ENCODE measurements at regions not wholly inside any gene's neighbourhood (a gene's known extent, or its start where the extent isn't known, plus 50 kb on each side); places are given as distances from the start of the nearest gene placed in this dataset.

- Histone ChIP-seq H3K27ac (ENCODE audit: extremely low read depth, low read depth, low read length) (no peak overlapping the region; the same call in 2 of the 3 replicates), H3K27me3 (ENCODE audit: control insufficient read depth in 2 of 2, insufficient read depth in 2 of 2, low read length in 2 of 2) (no peaks in the 10 kb centered on the region), H3K4me1 (replicated peaks in 1 of 2; ENCODE audit: control insufficient read depth in 2 of 2, insufficient read depth in 2 of 2, low read length in 2 of 2) (peaks cover 0 to 11% of the 10 kb centered on the region in 2 experiments; a peak in 4 of 5 replicates), H4K20me1 (replicated peaks; ENCODE audit: control insufficient read depth, insufficient read depth, low read length) (no peaks in the 10 kb centered on the region), H3K79me2 (ENCODE audit: control insufficient read depth, insufficient read depth, low read length) (no peaks in the 10 kb centered on the region), H3K9ac (ENCODE audit: insufficient read depth in 1 of 2, low read depth in 2 of 2, low read length in 2 of 2) (no peak overlapping the region), H3K9me3 (replicated peaks; ENCODE audit: control insufficient read depth, insufficient read depth, low read depth, low read length) (no peaks in the 10 kb centered on the region), H2AFZ (ENCODE audit: low read depth, low read length) (peak overlapping the region; percentile 60), H3K4me3 (no peak overlapping the region), H3K9me1 (ENCODE audit: control insufficient read depth, insufficient read depth, low read length) (no peaks in the 10 kb centered on the region), H3K36me3 (ENCODE audit: control insufficient read depth, insufficient read depth, low read length) (no peaks in the 10 kb centered on the region), H3K4me2 (ENCODE audit: insufficient read depth, low read length) (no peak overlapping the region)
- BruUV-seq (replicated peaks): no TSS peak
- CTCF ChIA-PET (ENCODE audit: low intra/inter-chr PET ratio): no interaction called here
- 14% methylated on average over 8 of the region's 8 CpGs for WGBS (ENCODE audit: insufficient coverage, low coverage, missing lambda C conversion rate)
- peak; percentile 59 for ATAC-seq
- POLR2A ChIA-PET: interaction anchor here (0.6 to 1.1 kb wide), 4 partner anchors 10 to 289 kb away, joined by 3 to 4 read pairs (median 3); no protein-coding TSS in a partner anchor
- intact Hi-C loops (cut with micrococcal nuclease): loop anchor here (10.0 kb wide), 1 partner anchor 292 kb away; no protein-coding TSS in a partner anchor
- FAIRE-seq: peak; percentile 29
- no peak for DNase-seq (ENCODE audit: extremely low read depth in 1 of 4, low spot score in 3 of 4)
- in situ Hi-C loops (cut with MboI): no loop called here
- TF ChIP-seq ELF2 (CRISPR knock-in tag; IDR thresholded peaks at IDR 0.05) (no peak), GTF2F1 (IDR thresholded peaks at IDR 0.05; ENCODE audit: low read depth, low read length) (0 out of 2 replicates have a peak, but pooled peaks have one; percentile 47), ZNF282 (CRISPR knock-in tag; IDR thresholded peaks at IDR 0.05) (no peak), TAF7 (tag; IDR thresholded peaks at IDR 0.05) (no peak), STAT6 (CRISPR knock-in tag; IDR thresholded peaks at IDR 0.05) (no peak), SIX5 (IDR thresholded peaks at IDR 0.05; ENCODE audit: borderline replicate concordance in 1 of 2, insufficient read depth in 1 of 2, low read depth in 1 of 2, low read length in 2 of 2) (no peak), YY1 (IDR thresholded peaks at IDR 0.05; ENCODE audit: borderline replicate concordance in 1 of 3, control insufficient read depth in 1 of 3, extremely low read depth in 1 of 3, insufficient read depth in 3 of 3, insufficient read length in 1 of 3, insufficient replicate concordance in 2 of 3, low read depth in 1 of 3, low read length in 2 of 3) (peak in 2 of 3 experiments; percentile 20 to 41), POLR2A (conservative IDR thresholded peaks at IDR 0.05) (peak; percentile 77), BCL6 (CRISPR knock-in tag; IDR thresholded peaks at IDR 0.05) (no peak), BHLHE40 (IDR thresholded peaks at IDR 0.05; ENCODE audit: low read length) (peak; percentile 55), TBP (optimal IDR thresholded peaks at IDR 0.05; ENCODE audit: low read depth, low read length) (peak; percentile 64), ZNF699 (CRISPR knock-in tag; IDR thresholded peaks at IDR 0.05; ENCODE audit: insufficient replicate concordance) (no peak), GTF2A2 (tag; IDR thresholded peaks at IDR 0.05) (peak; percentile 60; the same call in 1 of the 2 replicates), SIN3A (IDR thresholded peaks at IDR 0.05; ENCODE audit: borderline replicate concordance in 2 of 2, control insufficient read depth in 1 of 2, low read depth in 2 of 2, low read length in 2 of 2) (0 out of 4 replicates have a peak, but pooled peaks of 1 of the 2 experiments have one; percentile 23), ZNF592 (IDR thresholded peaks at IDR 0.05) (peak; percentile 16; the same call in 1 of the 2 replicates)
Observed at GRCh38 chr11:107252429-107253161, 205.0 kb downstream of the CWF19L2 start.
